GM12878 (cell line): ENCODE measurements at regions not wholly inside any gene's neighbourhood (a gene's known extent, or its start where the extent isn't known, plus 50 kb on each side); places are given as distances from the start of the nearest gene placed in this dataset.

Source experiments
- ATAC-seq: fragments of 200-7000 bp; cut with Tn5 transposase; 3 replicates; pipeline ENCODE4 v1.9.1; 2020; ENCODE audit warnings: mild to moderate bottlenecking, moderate library complexity
- BruUV-seq: library from RNA; stranded (reverse); fragments of 400-500 nt; replicated peaks from 2 replicates; lab custom pipeline; 2021; lab: Mats Ljungman, UMichigan
- CTCF ChIA-PET: fragments of 300-600 bp; sonication (Branson Sonifier 250); formaldehyde crosslinking; extraction: SDS; loops from one replicate; lab custom pipeline; 2021; ENCODE audit warnings: inconsistent platforms; lab: Yijun Ruan, JAX
- POLR2A ChIA-PET: fragments of 350-600 bp; formaldehyde crosslinking; extraction: SDS; loops from one replicate; lab custom pipeline; 2021; ENCODE audit warnings: inconsistent platforms; lab: Charles Lee
- RAD21 ChIA-PET: fragments of 300-600 bp; sonication (Branson Sonifier 250); formaldehyde crosslinking; loops from one replicate; lab custom pipeline; 2023; ENCODE audit warnings: antibody characterized with exemption; ENCODE audit not compliant: unreplicated experiment; lab: Charles Lee
- SMC1A ChIA-PET: fragments of 300-600 bp; sonication (Branson Sonifier 250); formaldehyde crosslinking; loops from one replicate; lab custom pipeline; 2023; ENCODE audit not compliant: unreplicated experiment, uncharacterized antibody; lab: Charles Lee
- DNase-seq: peaks from one replicate; pipeline ENCODE4 v3.0.0-alpha.2; 2011; ENCODE audit warnings: low read depth, low spot score
- FAIRE-seq: peaks from 3 replicates; lab custom pipeline; 2011; peaks lifted over from hg19 to GRCh38; lab: Jason Lieb, UNC
- H2AFZ ChIP-seq: 2 replicates; pipeline ENCODE4 v1.6.0; 2011; ENCODE audit warnings: low read depth, low read length, control low read depth; ENCODE audit not compliant: control insufficient read depth
- H3K27ac ChIP-seq: 2 replicates; pipeline ENCODE4 v1.5.1; 2011; ENCODE audit warnings: control low read depth; ENCODE audit not compliant: control insufficient read depth, insufficient read depth
- H3K27me3 ChIP-seq, 2 experiments: replicated peaks in 1 of 2; 2 replicates each; pipeline versions ENCODE4 v1.6.0 to v1.6.1; 2011; ENCODE audit warnings: low read length in 1 of 2; ENCODE audit not compliant: control insufficient read depth in 2 of 2, insufficient read depth in 2 of 2
- H3K36me3 ChIP-seq, 2 experiments: 2 replicates each; pipeline ENCODE4 v1.5.1; 2011; ENCODE audit warnings: low read length in 1 of 2; ENCODE audit not compliant: control insufficient read depth in 2 of 2, insufficient read depth in 2 of 2
- H3K4me1 ChIP-seq: 2 replicates; pipeline ENCODE4 v1.6.1; 2011; ENCODE audit warnings: mild to moderate bottlenecking, low read length, moderate library complexity, mixed read lengths; ENCODE audit not compliant: control insufficient read depth, insufficient read depth
- H3K4me2 ChIP-seq: 2 replicates; pipeline ENCODE4 v1.6.0; 2011; ENCODE audit warnings: control low read depth; ENCODE audit not compliant: control insufficient read depth, insufficient read depth
- H3K4me3 ChIP-seq: fragments of 200-600 bp; sonication (generic); 2 replicates; pipeline ENCODE4 v1.5.1; 2016
- H3K79me2 ChIP-seq: 2 replicates; pipeline ENCODE4 v1.6.0; 2011; ENCODE audit warnings: low read length; ENCODE audit not compliant: control insufficient read depth, insufficient read depth
- H3K9ac ChIP-seq: 2 replicates; pipeline ENCODE4 v1.8.0; 2011; ENCODE audit warnings: low read length, control low read depth, mixed read lengths; ENCODE audit not compliant: control insufficient read depth, insufficient read depth
- H3K9me3 ChIP-seq: replicated peaks from 3 replicates; pipeline ENCODE4 v1.5.1; 2011; ENCODE audit warnings: mild to moderate bottlenecking, low read length; ENCODE audit not compliant: control insufficient read depth, insufficient read depth
- H4K20me1 ChIP-seq: 2 replicates; pipeline ENCODE4 v1.6.0; 2011; ENCODE audit not compliant: control insufficient read depth, insufficient read depth
- CEBPB ChIP-seq, 2 experiments: fragments of 150-350 bp in 1 of 2; IDR thresholded peaks; 2 replicates each; pipeline ENCODE4 v1.6.1; 2012 to 2014; ENCODE audit warnings: low read depth in 2 of 2, low read length in 2 of 2, borderline replicate concordance in 1 of 2, inconsistent platforms in 1 of 2
- ESRRA ChIP-seq: IDR thresholded peaks from 2 replicates; pipeline ENCODE4 v1.6.1; 2012; ENCODE audit warnings: mild to moderate bottlenecking, low read length, improper control_type of control experiment
- EZH2 ChIP-seq: IDR thresholded peaks from 2 replicates; pipeline ENCODE4 v1.6.1; 2012; ENCODE audit warnings: low read depth, mild to moderate bottlenecking, control low read depth, inconsistent platforms, low read length, borderline replicate concordance; ENCODE audit not compliant: control insufficient read depth
- HDAC6 ChIP-seq: fragments of 200-600 bp; sonication (generic); IDR thresholded peaks from one replicate; pipeline ENCODE4 v1.8.0; 2017; ENCODE audit warnings: antibody characterized with exemption; ENCODE audit not compliant: unreplicated experiment
- HSF1 ChIP-seq: fragments of 150-350 bp; IDR thresholded peaks from 2 replicates; pipeline ENCODE4 v1.6.1; 2014; ENCODE audit warnings: mild to moderate bottlenecking, low read depth, low read length
- MTA2 ChIP-seq: fragments of 450-650 bp; IDR thresholded peaks from 2 replicates; pipeline ENCODE4 v1.6.1; 2016; ENCODE audit warnings: low read depth, mild to moderate bottlenecking, moderate library complexity
- MYB ChIP-seq: fragments of 150-350 bp; IDR thresholded peaks from 2 replicates; pipeline ENCODE4 v1.6.1; 2014; ENCODE audit warnings: mild to moderate bottlenecking, low read depth, low read length, borderline replicate concordance
- NR2C1 ChIP-seq: fragments of 450-650 bp; IDR thresholded peaks from 2 replicates; pipeline ENCODE4 v1.6.1; 2017; ENCODE audit warnings: antibody characterized with exemption, mild to moderate bottlenecking, moderate library complexity
- NR2F1 ChIP-seq: fragments of 450-650 bp; conservative IDR thresholded peaks from 2 replicates; pipeline ENCODE4 v1.6.1; 2017; ENCODE audit warnings: mild to moderate bottlenecking
- RELB ChIP-seq: fragments of 450-650 bp; IDR thresholded peaks from 2 replicates; pipeline ENCODE4 v1.6.1; 2017; ENCODE audit warnings: low read depth, mild to moderate bottlenecking, moderate library complexity
- REST ChIP-seq: IDR thresholded peaks from 2 replicates; pipeline ENCODE4 v1.6.1; 2012; ENCODE audit warnings: mild to moderate bottlenecking, low read depth, low read length
- TARDBP ChIP-seq: IDR thresholded peaks from 2 replicates; pipeline ENCODE4 v1.6.1; 2016; ENCODE audit warnings: borderline replicate concordance
- ZBTB11 ChIP-seq: fragments of 450-650 bp; formaldehyde crosslinking; IDR thresholded peaks from 2 replicates; pipeline ENCODE4 v1.5.0; 2022; ENCODE audit warnings: mild to moderate bottlenecking, missing genetic modification characterization
- WGBS: methylation state at CpG from one replicate; pipeline ENCODE4 v1.1.6; 2016; ENCODE audit warnings: low lambda C conversion rate; ENCODE audit not compliant: insufficient replicate concordance, insufficient coverage; ENCODE audit errors: missing lambda C conversion rate; 5-methylcytosine and 5-hydroxymethylcytosine counted together
- in situ Hi-C: fragments of 300-500 bp; cut with MboI; formaldehyde crosslinking; loops from 9 replicates; pipeline ENCODE4 v1.14.3; 2018; ENCODE audit warnings: mixed read lengths
- intact Hi-C: fragments of 100-400 bp; cut with micrococcal nuclease; formaldehyde crosslinking; loops from one replicate; pipeline ENCODE4 v1.14.2; 2022; ENCODE audit not compliant: unreplicated experiment

GRCh38 chr3:170737498-170738162 is 132.4 kb downstream of the RPL22L1 start:
- SMC1A ChIA-PET = interaction anchor here (0.6 kb wide), 1 partner anchor 1189 kb away, joined by 3 read pairs; no protein-coding TSS in a partner anchor
- RAD21 ChIA-PET = interaction anchor here (0.7 kb wide), 1 partner anchor 1198 kb away, joined by 3 read pairs; no protein-coding TSS in a partner anchor
- Histone ChIP-seq H2AFZ (no peak overlapping the region), H3K4me3 (no peak overlapping the region), H3K27ac (no peak overlapping the region), H3K9ac (no peak overlapping the region), H3K36me3 (no peaks in the 10 kb centered on the region), H3K79me2 (no peaks in the 10 kb centered on the region), H3K9me3 (no peaks in the 10 kb centered on the region), H3K4me1 (no peaks in the 10 kb centered on the region), H4K20me1 (no peaks in the 10 kb centered on the region), H3K27me3 (peaks cover 0 to 3% of the 10 kb centered on the region in 2 experiments; a peak in 1 of 4 replicates), H3K4me2 (no peak overlapping the region)
- intact Hi-C loops = no loop called here
- ATAC-seq = no peak
- WGBS = 93% methylated on average over 3 of the region's 3 CpGs
- POLR2A ChIA-PET = no interaction called here
- no peak for DNase-seq
- FAIRE-seq = no peak
- in situ Hi-C loops = no loop called here
- CTCF ChIA-PET = interaction anchor here (1.2 kb wide), 1 partner anchor 74 kb away, joined by 3 read pairs; no protein-coding TSS in a partner anchor
- no TSS peak for BruUV-seq
- TF ChIP-seq REST (no peak), CEBPB (IDR thresholded peaks at IDR 0.05; ENCODE audit: borderline replicate concordance in 1 of 2, low read depth in 2 of 2, low read length in 2 of 2) (no peak), EZH2 (no peak), HDAC6 (no peak), TARDBP (no peak), MYB (no peak), NR2C1 (no peak), ZBTB11 (no peak), MTA2 (no peak), RELB (no peak), NR2F1 (no peak), HSF1 (no peak), ESRRA (no peak)
